LNCAP (cell line): ENCODE measurements at regions not wholly inside any gene's neighbourhood (a gene's known extent, or its start where the extent isn't known, plus 50 kb on each side); places are given as distances from the start of the nearest gene placed in this dataset.

Source experiments
- CTCF ChIP-seq: fragments of 450-650 bp; IDR thresholded peaks from 2 replicates; pipeline ENCODE4 v1.5.1; 2017; ENCODE audit warnings: mild to moderate bottlenecking

- peak; percentile 52 for TF ChIP-seq CTCF
Observed at GRCh38 chr15:62847900-62848489, 194.6 kb upstream of the TPM1 start.

GRCh38 chr15:62848632-62849050 is 193.9 kb upstream of the TPM1 start:
- TF ChIP-seq CTCF = no peak

GRCh38 chr15:62849316-62850106 is 193.0 kb upstream of the TPM1 start:
- TF ChIP-seq CTCF = no peak

GRCh38 chr15:62850318-62850717 is 192.2 kb upstream of the TPM1 start:
- no peak for TF ChIP-seq CTCF

- no peak for TF ChIP-seq CTCF
Observed at GRCh38 chr15:62850791-62851291, 191.7 kb upstream of the TPM1 start.

- TF ChIP-seq CTCF = no peak
Observed at GRCh38 chr15:62853114-62853840, 189.3 kb upstream of the TPM1 start.

- no peak for TF ChIP-seq CTCF
Observed at GRCh38 chr15:62853841-62854225, 188.7 kb upstream of the TPM1 start.
